ENCODE measurements at regions not wholly inside any gene's neighbourhood (a gene's known extent, or its start where the extent isn't known, plus 50 kb on each side); places are given as distances from the start of the nearest gene placed in this dataset.

- intact Hi-C loops (cut with micrococcal nuclease), result no loop called here
- Histone ChIP-seq H3K27ac (ENCODE audit: insufficient read depth, low read depth, low read length) (no peak overlapping the region), H3K36me3 (ENCODE audit: control insufficient read depth in 2 of 2, extremely low read depth in 1 of 2, insufficient read depth in 2 of 2, low read length in 2 of 2) (no peaks in the 10 kb centered on the region), H3K9ac (replicated peaks; ENCODE audit: extremely low read depth, insufficient read depth, low read length) (no peak overlapping the region), H3K79me2 (ENCODE audit: control insufficient read depth, insufficient read depth, low read length) (no peaks in the 10 kb centered on the region), H3K4me1 (ENCODE audit: control insufficient read depth, extremely low read depth, insufficient read depth, low read length) (peaks cover 40% of the 10 kb centered on the region), H3K4me3 (replicated peaks in 1 of 3; ENCODE audit: insufficient read depth in 1 of 3, low read depth in 1 of 3, low read length in 3 of 3) (no peak overlapping the region), H4K20me1 (replicated peaks; ENCODE audit: control insufficient read depth, extremely low read depth, insufficient read depth, low read length) (no peaks in the 10 kb centered on the region), H3K27me3 (ENCODE audit: control insufficient read depth in 2 of 2, insufficient read depth in 2 of 2, low read length in 2 of 2) (no peaks in the 10 kb centered on the region), H3K9me3 (replicated peaks; ENCODE audit: control insufficient read depth, insufficient read depth, low read length) (no peaks in the 10 kb centered on the region), H3K4me2 (ENCODE audit: insufficient read depth, low read length) (no peak overlapping the region), H3K9me1 (replicated peaks; ENCODE audit: control insufficient read depth, extremely low read depth, insufficient read depth, low read length) (no peaks in the 10 kb centered on the region), H2AFZ (ENCODE audit: low read depth, low read length) (no peak overlapping the region)
- BruUV-seq (replicated peaks), result no TSS peak
- no peak for DNase-seq (ENCODE audit: low read depth, low spot score)
- TF ChIP-seq GATA2 (IDR thresholded peaks at IDR 0.05; ENCODE audit: insufficient read depth, insufficient read length, low read depth, low read length) (no peak), MYC (IDR thresholded peaks at IDR 0.05; ENCODE audit: low read depth, low read length) (no peak), FOS (IDR thresholded peaks at IDR 0.05; ENCODE audit: borderline replicate concordance, insufficient read depth, low read length) (no peak), POLR2A (IDR thresholded peaks at IDR 0.05; ENCODE audit: low read depth, low read length) (no peak), POLR2AphosphoS5 (IDR thresholded peaks at IDR 0.05; ENCODE audit: insufficient read depth, low read depth, low read length) (no peak), EZH2 (IDR thresholded peaks at IDR 0.05; ENCODE audit: borderline replicate concordance, low read depth, low read length, severe bottlenecking) (no peak), JUN (IDR thresholded peaks at IDR 0.05; ENCODE audit: borderline replicate concordance, insufficient read depth, insufficient read length, low read depth) (no peak)
- TF ChIP-seq, protein P1, sequence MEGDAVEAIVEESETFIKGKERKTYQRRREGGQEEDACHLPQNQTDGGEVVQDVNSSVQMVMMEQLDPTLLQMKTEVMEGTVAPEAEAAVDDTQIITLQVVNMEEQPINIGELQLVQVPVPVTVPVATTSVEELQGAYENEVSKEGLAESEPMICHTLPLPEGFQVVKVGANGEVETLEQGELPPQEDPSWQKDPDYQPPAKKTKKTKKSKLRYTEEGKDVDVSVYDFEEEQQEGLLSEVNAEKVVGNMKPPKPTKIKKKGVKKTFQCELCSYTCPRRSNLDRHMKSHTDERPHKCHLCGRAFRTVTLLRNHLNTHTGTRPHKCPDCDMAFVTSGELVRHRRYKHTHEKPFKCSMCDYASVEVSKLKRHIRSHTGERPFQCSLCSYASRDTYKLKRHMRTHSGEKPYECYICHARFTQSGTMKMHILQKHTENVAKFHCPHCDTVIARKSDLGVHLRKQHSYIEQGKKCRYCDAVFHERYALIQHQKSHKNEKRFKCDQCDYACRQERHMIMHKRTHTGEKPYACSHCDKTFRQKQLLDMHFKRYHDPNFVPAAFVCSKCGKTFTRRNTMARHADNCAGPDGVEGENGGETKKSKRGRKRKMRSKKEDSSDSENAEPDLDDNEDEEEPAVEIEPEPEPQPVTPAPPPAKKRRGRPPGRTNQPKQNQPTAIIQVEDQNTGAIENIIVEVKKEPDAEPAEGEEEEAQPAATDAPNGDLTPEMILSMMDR (IDR thresholded peaks at IDR 0.05; ENCODE audit: extremely low read depth in 1 of 2, insufficient read depth in 1 of 2, low read depth in 1 of 2, low read length in 2 of 2), result no peak
- TF ChIP-seq, protein P2, sequence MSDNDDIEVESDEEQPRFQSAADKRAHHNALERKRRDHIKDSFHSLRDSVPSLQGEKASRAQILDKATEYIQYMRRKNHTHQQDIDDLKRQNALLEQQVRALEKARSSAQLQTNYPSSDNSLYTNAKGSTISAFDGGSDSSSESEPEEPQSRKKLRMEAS (IDR thresholded peaks at IDR 0.05; ENCODE audit: insufficient read depth, insufficient read length), result no peak
- ChIA-PET POLR2A (no interaction called here), CTCF (interaction anchor here (1.3 kb wide), 1 partner anchor 12 kb away, joined by 5 read pairs; no protein-coding TSS in a partner anchor)
- dilution Hi-C loops (cut with MboI; ENCODE audit: extremely low pct_ligation_motif_present, low sequenced_read_pairs), result no loop called here
- FAIRE-seq, result no peak
Observed at GRCh38 chr7:131618391-131618790, 62.0 kb upstream of the PODXL start.
